Thymus (tissue), 11 donors: ENCODE measurements at regions not wholly inside any gene's neighbourhood (a gene's known extent, or its start where the extent isn't known, plus 50 kb on each side); places are given as distances from the start of the nearest gene placed in this dataset.

ENCODE experiments used
- DNase-seq, 9 donors: peaks; one replicate each; pipeline ENCODE4 v3.0.0-alpha.2; 2013; ENCODE audit warnings: low spot score in 9 of 9, low read depth in 6 of 9, missing footprints in 1 of 9
- H3K27ac ChIP-seq, 2 donors: one replicate each; pipeline ENCODE4 v1.5.1; 2013; ENCODE audit warnings: control low read depth in 1 of 2, low read depth in 1 of 2, low read length in 1 of 2, mild to moderate bottlenecking in 1 of 2, moderate library complexity in 1 of 2
- H3K27me3 ChIP-seq, 2 donors: one replicate each; pipeline ENCODE4 v1.5.1; 2013; ENCODE audit warnings: low read length in 1 of 2; ENCODE audit not compliant: control insufficient read depth in 2 of 2, insufficient read depth in 1 of 2
- H3K36me3 ChIP-seq, 2 donors: one replicate each; pipeline ENCODE4 v1.5.1; 2013; ENCODE audit warnings: low read length in 1 of 2, mild to moderate bottlenecking in 1 of 2, moderate library complexity in 1 of 2; ENCODE audit not compliant: control insufficient read depth in 2 of 2, insufficient read depth in 2 of 2
- H3K4me1 ChIP-seq, 2 donors: one replicate each; pipeline ENCODE4 v1.5.1; 2013; ENCODE audit warnings: low read length in 2 of 2; ENCODE audit not compliant: control insufficient read depth in 2 of 2, insufficient read depth in 2 of 2
- H3K4me3 ChIP-seq, 2 donors: one replicate each; pipeline ENCODE4 v1.5.1; 2013; ENCODE audit warnings: low read length in 2 of 2, control low read depth in 1 of 2, mild to moderate bottlenecking in 1 of 2
- H3K9me3 ChIP-seq, 2 donors: one replicate each; pipeline ENCODE4 v1.5.1; 2013; ENCODE audit warnings: low read length in 1 of 2, mild to moderate bottlenecking in 1 of 2; ENCODE audit not compliant: control insufficient read depth in 2 of 2, insufficient read depth in 1 of 2
- WGBS: extraction: QIAGEN DNeasy Blood & Tissue Kit; methylation state at CpG from one replicate; pipeline ENCODE4 v1.1.7; 2013; 5-methylcytosine and 5-hydroxymethylcytosine counted together
- donor health status: healthy.

DNA sequence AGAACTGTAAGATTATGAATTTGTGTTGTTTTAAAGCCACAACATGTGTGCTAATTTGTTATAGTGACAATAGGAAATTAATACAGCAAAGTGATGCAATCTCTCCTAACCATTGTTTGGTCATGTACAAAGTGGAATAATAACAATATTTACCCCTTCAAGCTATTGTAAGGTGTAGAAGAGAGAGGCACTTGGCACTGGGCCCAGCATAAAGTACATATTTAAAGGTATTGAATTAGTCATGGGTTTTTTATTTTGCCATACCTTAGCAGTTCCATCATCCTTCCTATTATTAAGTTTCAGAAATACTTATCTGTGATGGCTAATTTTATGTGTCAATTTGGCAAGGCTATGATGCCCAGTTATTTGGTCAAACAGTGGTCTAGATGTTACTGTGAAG, 322.4 kb upstream of the TSHZ2 start:
- Histone ChIP-seq H3K36me3 (no peaks in the 10 kb centered on the region), H3K27me3 (no peaks in the 10 kb centered on the region), H3K9me3 (no peaks in the 10 kb centered on the region), H3K27ac (no peak overlapping the region), H3K4me1 (no peaks in the 10 kb centered on the region), H3K4me3 (no peak overlapping the region)
- DNase-seq = no peak

DNA sequence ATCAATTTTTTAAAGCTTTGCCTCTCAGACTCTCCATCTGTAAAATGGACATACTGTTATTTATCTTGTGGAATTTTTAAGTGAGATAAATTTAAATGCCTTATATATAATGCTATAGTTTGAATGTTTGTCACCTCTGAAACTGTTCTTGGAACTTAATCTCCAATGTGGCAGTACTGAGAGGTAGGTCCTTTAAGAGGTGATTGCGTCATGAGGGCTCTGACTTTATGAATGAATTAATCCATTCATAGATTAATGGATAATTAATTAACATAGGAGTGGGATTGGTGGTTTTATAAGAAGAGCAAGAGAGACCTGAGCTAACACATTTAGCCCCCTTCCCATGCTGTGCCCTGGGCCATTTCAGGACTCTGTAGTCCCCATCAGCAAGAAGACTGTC, 326.3 kb upstream of the TSHZ2 start:
- 99% methylated on average over 1 of the region's 1 CpG for WGBS

DNA sequence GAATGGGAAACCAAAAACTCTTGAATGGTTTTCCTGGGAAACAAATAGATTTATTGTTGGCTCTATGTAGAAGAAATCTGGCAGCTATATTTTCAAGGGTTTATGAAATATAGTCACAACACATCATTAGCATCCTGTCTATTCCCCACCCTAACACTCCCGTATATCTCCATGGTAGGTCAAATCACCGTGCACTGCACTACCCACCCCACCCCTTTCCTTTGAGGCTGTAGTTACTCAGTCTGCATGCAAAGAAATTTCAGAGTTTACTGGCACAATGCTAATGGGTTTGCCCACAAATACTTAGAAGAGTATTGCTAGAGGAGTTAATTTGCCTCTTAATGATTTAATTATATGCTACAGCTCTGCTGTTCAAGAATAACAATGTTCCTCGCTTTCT, 329.1 kb upstream of the TSHZ2 start:
- H3K4me1 ChIP-seq = no peaks in the 10 kb centered on the region
- WGBS = 90% methylated on average over 3 of the region's 3 CpGs
- H3K27ac ChIP-seq = no peak overlapping the region
- H3K4me3 ChIP-seq = no peak overlapping the region
- H3K27me3 ChIP-seq = no peaks in the 10 kb centered on the region
- no peaks in the 10 kb centered on the region for H3K36me3 ChIP-seq
- DNase-seq = no peak
- H3K9me3 ChIP-seq = no peaks in the 10 kb centered on the region

More for the DNA sequence above, 326.3 kb upstream of the TSHZ2 start:
- no peak for DNase-seq
- no peak overlapping the region for H3K27ac ChIP-seq
- H3K36me3 ChIP-seq = no peaks in the 10 kb centered on the region
- no peaks in the 10 kb centered on the region for H3K9me3 ChIP-seq
- no peaks in the 10 kb centered on the region for H3K27me3 ChIP-seq
- no peak overlapping the region for H3K4me3 ChIP-seq
- H3K4me1 ChIP-seq = no peaks in the 10 kb centered on the region

DNA sequence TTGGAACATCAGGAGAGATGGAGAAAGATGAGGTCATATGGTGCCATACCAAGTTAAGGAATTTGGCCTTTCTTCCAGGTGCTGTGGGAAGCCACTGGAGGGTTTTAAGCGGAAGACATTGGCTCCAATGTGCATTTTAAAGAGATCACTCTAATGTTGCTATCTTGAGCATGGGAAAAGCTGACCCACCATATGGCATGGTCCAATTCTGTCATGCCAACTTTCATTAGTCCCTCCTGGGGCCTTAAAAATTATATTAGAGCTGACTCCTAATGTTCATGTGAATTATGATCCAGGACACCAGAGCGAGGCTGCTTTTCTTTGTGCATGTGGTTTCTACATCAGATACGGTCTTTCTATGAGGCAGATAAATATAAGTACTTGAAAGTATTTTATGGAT, 335.0 kb upstream of the TSHZ2 start:
- no peak for DNase-seq
- H3K4me1 ChIP-seq = no peaks in the 10 kb centered on the region
- no peaks in the 10 kb centered on the region for H3K36me3 ChIP-seq
- no peaks in the 10 kb centered on the region for H3K27me3 ChIP-seq
- H3K9me3 ChIP-seq = no peaks in the 10 kb centered on the region
- 94% methylated on average over 3 of the region's 3 CpGs for WGBS
- H3K4me3 ChIP-seq = no peak overlapping the region
- H3K27ac ChIP-seq = no peak overlapping the region

DNA sequence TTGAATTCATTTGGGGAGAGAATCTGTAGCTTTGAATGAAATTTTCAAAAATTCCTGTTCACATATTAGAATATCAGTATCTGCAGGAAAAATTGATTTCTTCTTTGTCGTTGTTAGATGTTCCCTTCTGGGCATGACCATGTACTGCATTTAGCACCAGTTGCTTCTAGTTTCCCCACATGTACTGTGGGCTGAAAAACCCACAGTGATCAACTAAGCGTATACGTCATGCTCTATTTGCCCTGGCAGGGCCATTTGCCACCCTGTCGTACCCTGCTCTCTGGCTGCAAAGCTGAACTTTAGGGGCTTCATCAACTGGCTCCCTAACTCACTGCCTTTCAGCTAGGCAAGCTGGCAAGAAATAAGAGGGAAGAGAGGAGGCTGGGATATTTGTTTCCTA, 340.7 kb upstream of the TSHZ2 start:
- H3K27ac ChIP-seq = no peak overlapping the region
- WGBS = 94% methylated on average over 4 of the region's 4 CpGs
- H3K9me3 ChIP-seq = no peaks in the 10 kb centered on the region
- no peaks in the 10 kb centered on the region for H3K4me1 ChIP-seq
- H3K27me3 ChIP-seq = no peaks in the 10 kb centered on the region
- H3K36me3 ChIP-seq = no peaks in the 10 kb centered on the region
- no peak for DNase-seq
- no peak overlapping the region for H3K4me3 ChIP-seq

DNA sequence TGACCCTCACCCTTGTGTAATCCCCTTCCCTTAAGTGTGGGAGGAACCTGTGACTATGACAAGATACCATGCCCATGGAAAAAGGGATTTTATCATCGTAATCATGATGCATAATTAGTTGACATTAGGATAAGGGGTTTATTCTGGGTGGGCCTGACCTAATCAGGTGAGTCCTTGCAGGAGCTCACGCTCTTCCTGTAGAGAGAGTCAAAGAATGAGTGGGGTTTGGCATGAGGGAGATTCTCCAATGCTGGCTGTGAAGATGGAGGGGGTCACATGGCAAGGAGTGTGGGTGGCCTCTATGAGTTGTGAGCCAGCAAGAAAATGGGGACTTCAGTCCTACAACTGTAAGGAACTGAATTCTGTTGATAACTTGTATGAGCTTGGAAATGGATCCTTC, 342.0 kb upstream of the TSHZ2 start:
- no peak for DNase-seq
- Histone ChIP-seq H3K27ac (no peak overlapping the region), H3K4me1 (no peaks in the 10 kb centered on the region), H3K27me3 (no peaks in the 10 kb centered on the region), H3K9me3 (no peaks in the 10 kb centered on the region), H3K4me3 (no peak overlapping the region), H3K36me3 (no peaks in the 10 kb centered on the region)
- 68% methylated on average over 2 of the region's 2 CpGs for WGBS

DNA sequence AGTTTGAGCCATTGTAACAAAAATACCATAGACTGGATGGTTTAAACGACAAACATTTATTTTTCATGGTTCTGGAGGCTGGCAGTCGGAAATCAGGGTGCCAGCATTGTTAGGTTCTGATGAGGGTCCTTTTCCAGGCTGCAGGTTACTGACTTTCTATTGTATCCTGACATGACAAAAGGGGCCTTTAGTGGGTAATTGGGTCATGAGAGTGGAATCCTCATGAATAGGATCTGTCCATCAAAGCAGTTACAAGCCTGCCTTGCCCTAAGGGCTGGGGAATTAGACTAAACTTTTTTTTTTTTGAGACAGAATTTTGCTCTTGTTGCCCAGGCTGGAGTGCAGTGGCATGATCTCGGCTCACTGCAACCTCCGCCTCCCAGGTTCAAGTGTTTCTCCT, 347.9 kb upstream of the TSHZ2 start:
- Histone ChIP-seq H3K36me3 (no peaks in the 10 kb centered on the region), H3K4me1 (no peaks in the 10 kb centered on the region), H3K4me3 (no peak overlapping the region), H3K27me3 (no peaks in the 10 kb centered on the region), H3K9me3 (no peaks in the 10 kb centered on the region), H3K27ac (no peak overlapping the region)
- WGBS = 86% methylated on average over 4 of the region's 4 CpGs
- DNase-seq = no peak

DNA sequence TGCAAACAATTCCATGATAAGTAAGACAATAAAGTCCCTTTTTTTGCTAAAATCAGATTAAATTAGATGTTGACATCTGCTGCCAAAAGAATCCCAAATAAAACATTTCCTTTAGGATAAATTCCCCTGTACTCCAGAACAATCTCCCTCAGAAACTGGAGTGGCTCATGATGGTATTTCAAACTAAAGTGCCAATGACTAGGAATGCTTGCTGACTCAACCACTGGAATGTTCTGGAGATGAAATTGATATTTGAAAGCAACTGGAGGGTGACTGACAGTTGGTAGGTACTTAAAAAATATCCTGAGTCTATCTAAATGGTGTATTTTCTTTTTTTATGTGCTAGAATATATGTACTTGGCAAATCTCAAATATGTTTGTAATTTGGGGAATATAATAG, 350.1 kb upstream of the TSHZ2 start:
- Histone ChIP-seq H3K27ac (no peak overlapping the region), H3K4me3 (no peak overlapping the region), H3K4me1 (no peaks in the 10 kb centered on the region), H3K27me3 (no peaks in the 10 kb centered on the region), H3K9me3 (no peaks in the 10 kb centered on the region), H3K36me3 (no peaks in the 10 kb centered on the region)
- DNase-seq = no peak

DNA sequence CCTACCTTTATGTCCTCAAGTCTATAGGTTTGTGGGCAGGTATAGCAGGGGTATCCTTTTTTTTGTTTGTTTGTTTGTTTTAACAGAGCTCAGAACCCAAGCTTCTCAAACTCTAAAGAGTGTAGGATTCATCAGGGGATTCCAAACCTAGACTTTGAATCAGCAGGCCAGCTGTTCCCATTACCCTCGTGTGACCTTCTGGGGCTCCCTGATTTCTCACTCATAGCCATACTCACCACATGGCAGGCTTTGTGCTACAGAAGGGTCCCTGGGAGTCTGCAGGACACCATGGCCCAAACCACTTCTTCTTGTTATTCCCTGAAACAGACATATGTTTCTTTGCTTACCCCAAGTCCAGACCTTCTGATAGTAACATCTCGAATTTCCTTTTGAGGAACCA, 350.8 kb upstream of the TSHZ2 start:
- H3K9me3 ChIP-seq = no peaks in the 10 kb centered on the region
- no peak for DNase-seq
- whole genome bisulfite sequencing = 75% methylated on average over 2 of the region's 2 CpGs

DNA sequence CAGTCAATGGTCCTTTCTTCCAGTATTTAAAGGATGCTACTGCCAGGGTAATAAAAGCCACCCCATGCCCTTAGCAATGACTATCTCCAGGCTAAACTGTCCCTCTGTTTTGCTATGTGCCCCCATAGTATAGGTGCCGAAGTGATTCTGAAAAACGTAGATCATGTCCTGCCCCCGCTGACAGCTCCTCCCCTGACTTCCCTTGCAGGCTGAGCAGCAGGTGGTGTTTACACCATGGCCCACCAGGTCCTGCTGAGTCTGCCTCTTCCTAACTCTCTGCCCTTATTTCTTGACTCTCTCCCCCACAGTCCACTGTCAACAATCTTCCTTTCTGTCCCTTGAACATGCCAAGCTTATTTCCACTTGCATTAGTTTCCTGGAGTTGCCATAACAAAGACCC, 352.5 kb upstream of the TSHZ2 start:
- DNase-seq = no peak
- no peak overlapping the region for H3K4me3 ChIP-seq
- H3K27ac ChIP-seq = no peak overlapping the region
- 78% methylated on average over 3 of the region's 3 CpGs for WGBS
- H3K9me3 ChIP-seq = no peaks in the 10 kb centered on the region
- no peaks in the 10 kb centered on the region for H3K4me1 ChIP-seq
- H3K36me3 ChIP-seq = no peaks in the 10 kb centered on the region
- no peaks in the 10 kb centered on the region for H3K27me3 ChIP-seq

More for the DNA sequence above, 350.8 kb upstream of the TSHZ2 start:
- Histone ChIP-seq H3K4me3 (no peak overlapping the region), H3K4me1 (no peaks in the 10 kb centered on the region), H3K27ac (no peak overlapping the region), H3K36me3 (no peaks in the 10 kb centered on the region), H3K27me3 (no peaks in the 10 kb centered on the region)
